Lung (tissue), 11 donors: ENCODE measurements at regions not wholly inside any gene's neighbourhood (a gene's known extent, or its start where the extent isn't known, plus 50 kb on each side); places are given as distances from the start of the nearest gene placed in this dataset.

Source experiments
- ATAC-seq: fragments of 200-7000 bp; cut with Tn5 transposase; one replicate; pipeline ENCODE4 v1.9.1; 2020; ENCODE audit warnings: moderate number of reproducible peaks; ENCODE audit not compliant: insufficient read depth, low FRiP score
- DNase-seq, 3 donors: peaks; one replicate each; pipeline ENCODE4 v3.0.0-alpha.2; 2013 to 2017
- H3K27ac ChIP-seq, 2 donors: one replicate each; pipeline ENCODE4 v1.5.1; 2013; ENCODE audit warnings: mild to moderate bottlenecking in 2 of 2, moderate library complexity in 2 of 2, control low read depth in 1 of 2, inconsistent platforms in 1 of 2, low read depth in 1 of 2, low read length in 1 of 2
- H3K27me3 ChIP-seq, 3 donors: one replicate each; pipeline ENCODE4 v1.5.1; 2013; ENCODE audit warnings: low read length in 2 of 3; ENCODE audit not compliant: control insufficient read depth in 3 of 3, insufficient read depth in 3 of 3
- H3K36me3 ChIP-seq, 4 donors: one replicate each; pipeline ENCODE4 v1.5.1; 2013; ENCODE audit warnings: low read length in 4 of 4, mild to moderate bottlenecking in 1 of 4, moderate library complexity in 1 of 4; ENCODE audit not compliant: control insufficient read depth in 4 of 4, insufficient read depth in 4 of 4
- H3K4me1 ChIP-seq, 5 donors: one replicate each; pipeline ENCODE4 v1.5.1; 2013; ENCODE audit warnings: low read length in 5 of 5, mild to moderate bottlenecking in 2 of 5, moderate library complexity in 1 of 5; ENCODE audit not compliant: control insufficient read depth in 5 of 5, insufficient read depth in 5 of 5
- H3K4me3 ChIP-seq: one replicate; pipeline ENCODE4 v1.5.1; 2013; ENCODE audit warnings: mild to moderate bottlenecking, control low read depth, moderate library complexity
- H3K9ac ChIP-seq, 2 donors: one replicate each; pipeline ENCODE4 v1.5.1; 2013; ENCODE audit warnings: low read length in 2 of 2, control low read depth in 1 of 2; ENCODE audit not compliant: insufficient read depth in 1 of 2
- H3K9me3 ChIP-seq, 4 donors: one replicate each; pipeline ENCODE4 v1.5.1; 2013; ENCODE audit warnings: low read length in 3 of 4, mild to moderate bottlenecking in 1 of 4, moderate library complexity in 1 of 4; ENCODE audit not compliant: control insufficient read depth in 4 of 4, insufficient read depth in 3 of 4
- CTCF ChIP-seq: IDR thresholded peaks from 2 replicates; pipeline ENCODE4 v1.5.1; 2012; ENCODE audit warnings: mild to moderate bottlenecking; ENCODE audit errors: control extremely low read depth, extremely low read depth
- WGBS, 2 donors: extraction: QIAGEN DNeasy Blood & Tissue Kit; methylation state at CpG; one replicate each; pipeline ENCODE4 v1.1.7; 2013; 5-methylcytosine and 5-hydroxymethylcytosine counted together
- donor health status: control.
- donor health status: control.
- donor health status: Bipolar disorder and iron deficiency.
- donor health status: healthy.
- donor health status: DM: yes; HTN: yes; CAD: no.

- ATAC-seq (no peak), DNase-seq (no peak)
- Histone ChIP-seq H3K36me3 (no peaks in the 10 kb centered on the region), H3K4me1 (peaks cover 0 to 24% (median 14%) of the 10 kb centered on the region in 5 donors), H3K27ac (no peak overlapping the region), H3K9ac (no peak overlapping the region), H3K9me3 (no peaks in the 10 kb centered on the region), H3K4me3 (no peak overlapping the region), H3K27me3 (no peaks in the 10 kb centered on the region)
- 75 to 96% methylated on average over 3 of the region's 3 CpGs for WGBS, 2 donors
- no peak for TF ChIP-seq CTCF
Observed at GRCh38 chr1:229208481-229208880, 62.4 kb upstream of the RAB4A start.

GRCh38 chr1:229209386-229209785 lies 61.5 kb upstream of the RAB4A start:
- Histone ChIP-seq H3K36me3 (no peaks in the 10 kb centered on the region), H3K4me1 (peaks cover 0 to 18% (median 9%) of the 10 kb centered on the region in 5 donors), H3K27me3 (no peaks in the 10 kb centered on the region), H3K9ac (no peak overlapping the region), H3K9me3 (no peaks in the 10 kb centered on the region), H3K27ac (no peak overlapping the region), H3K4me3 (no peak overlapping the region)
- ATAC-seq (no peak), DNase-seq (no peak)
- WGBS, 2 donors, result 84 to 89% methylated on average over 4 of the region's 4 CpGs
- no peak for TF ChIP-seq CTCF

GRCh38 chr1:229209816-229210215 lies 61.1 kb upstream of the RAB4A start:
- ATAC-seq (no peak), DNase-seq (no peak)
- no peak overlapping the region for H3K27ac ChIP-seq
- H3K4me1 ChIP-seq, result peaks cover 0 to 14% (median 5%) of the 10 kb centered on the region in 5 donors
- no peak for TF ChIP-seq CTCF
- H3K9me3 ChIP-seq, result no peaks in the 10 kb centered on the region
- WGBS, 2 donors, result 85 to 87% methylated on average over 4 of the region's 4 CpGs
- no peak overlapping the region for H3K9ac ChIP-seq
- H3K36me3 ChIP-seq, result no peaks in the 10 kb centered on the region
- H3K4me3 ChIP-seq, result no peak overlapping the region
- no peaks in the 10 kb centered on the region for H3K27me3 ChIP-seq

DNA sequence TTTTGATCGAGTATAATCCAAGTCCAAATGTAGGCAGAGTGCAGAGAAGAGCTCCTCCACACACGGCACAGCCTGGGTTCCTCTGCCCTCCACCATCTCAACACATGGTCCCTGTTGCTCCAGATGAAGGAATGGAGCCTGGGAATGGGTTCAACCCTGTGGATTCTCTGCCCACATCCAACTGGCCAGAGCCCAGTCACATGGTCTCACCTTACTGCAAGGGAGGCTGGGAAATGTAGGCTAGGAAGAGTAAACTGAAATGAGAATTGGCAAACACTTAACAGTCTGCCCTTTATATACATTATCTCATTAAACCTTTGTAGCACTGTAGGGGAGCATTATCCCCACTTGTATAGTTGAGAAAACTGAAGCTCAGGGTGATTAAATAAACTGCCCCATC lies 60.1 kb upstream of the RAB4A start:
- WGBS, 2 donors, result 99 to 100% methylated on average over 2 of the region's 2 CpGs

More for the DNA sequence above, 60.1 kb upstream of the RAB4A start:
- no peak for TF ChIP-seq CTCF
- Histone ChIP-seq H3K36me3 (no peaks in the 10 kb centered on the region), H3K4me3 (no peak overlapping the region), H3K9ac (no peak overlapping the region), H3K27me3 (no peaks in the 10 kb centered on the region), H3K27ac (no peak overlapping the region), H3K4me1 (peaks cover 0 to 4% (median 0%) of the 10 kb centered on the region in 5 donors), H3K9me3 (no peaks in the 10 kb centered on the region)
- DNase-seq (no peak), ATAC-seq (no peak)
